GM18861 (cell line): ENCODE measurements at regions not wholly inside any gene's neighbourhood (a gene's known extent, or its start where the extent isn't known, plus 50 kb on each side); places are given as distances from the start of the nearest gene placed in this dataset.
"Not testable (repeated sequence)": the region's sequence is repeated elsewhere in the genome, so short reads cannot be mapped to it uniquely, and the experiment has no call there.

Experiments
- ATAC-seq: cut with Tn5 transposase; IDR thresholded peaks from one replicate; pipeline ENCODE4 v1.9.1; 2021; ENCODE audit not compliant: unreplicated experiment

- ATAC-seq: no peak
Observed at GRCh38 chrX:129091097-129091496, 432.2 kb downstream of the SMARCA1 start.

GRCh38 chrX:129086802-129087201, 436.5 kb downstream of the SMARCA1 start:
- no peak for ATAC-seq

- not testable (repeated sequence) for ATAC-seq
Observed at GRCh38 chrX:129084291-129084690, 439.0 kb downstream of the SMARCA1 start.

GRCh38 chrX:129077424-129078170, 445.7 kb downstream of the SMARCA1 start:
- no peak for ATAC-seq

GRCh38 chrX:129071390-129071789, 451.9 kb downstream of the SMARCA1 start:
- ATAC-seq: no peak

GRCh38 chrX:129065895-129066294, 457.4 kb downstream of the SMARCA1 start:
- ATAC-seq: no peak

GRCh38 chrX:129058405-129058804, 464.9 kb downstream of the SMARCA1 start:
- ATAC-seq: no peak

GRCh38 chrX:129043138-129043537, 480.2 kb downstream of the SMARCA1 start:
- ATAC-seq: no peak

- no peak for ATAC-seq
Observed at GRCh38 chrX:129041319-129041718, 482.0 kb downstream of the SMARCA1 start.

GRCh38 chrX:129040124-129040523, 483.2 kb downstream of the SMARCA1 start:
- no peak for ATAC-seq

- ATAC-seq: no peak
Observed at GRCh38 chrX:129039176-129039575, 484.1 kb downstream of the SMARCA1 start.

GRCh38 chrX:129037389-129037788, 485.9 kb downstream of the SMARCA1 start:
- ATAC-seq: no peak

- no peak for ATAC-seq
Observed at GRCh38 chrX:129035180-129035579, 488.1 kb downstream of the SMARCA1 start.

GRCh38 chrX:129034196-129034595, 489.1 kb downstream of the SMARCA1 start:
- ATAC-seq: no peak

GRCh38 chrX:129026202-129026601, 497.1 kb downstream of the SMARCA1 start:
- no peak for ATAC-seq

- ATAC-seq: no peak
Observed at GRCh38 chrX:129025376-129025775, 497.9 kb downstream of the SMARCA1 start.

- ATAC-seq: no peak
Observed at GRCh38 chrX:129019412-129019811, 503.9 kb downstream of the SMARCA1 start.

- ATAC-seq: no peak
Observed at GRCh38 chrX:129015381-129015780, 507.9 kb downstream of the SMARCA1 start.

- no peak for ATAC-seq
Observed at GRCh38 chrX:129013574-129013973, 509.7 kb downstream of the SMARCA1 start.

- no peak for ATAC-seq
Observed at GRCh38 chrX:129007631-129008030, 515.7 kb downstream of the SMARCA1 start.

- ATAC-seq: no peak
Observed at GRCh38 chrX:129006491-129006890, 516.8 kb downstream of the SMARCA1 start.

GRCh38 chrX:129000797-129001196, 522.5 kb downstream of the SMARCA1 start:
- no peak for ATAC-seq

GRCh38 chrX:129000018-129000417, 523.3 kb downstream of the SMARCA1 start:
- ATAC-seq: no peak
